Inflammatory macrophage treated with lipopolysaccharide for 1 hour (primary cell): ENCODE measurements at regions not wholly inside any gene's neighbourhood (a gene's known extent, or its start where the extent isn't known, plus 50 kb on each side); places are given as distances from the start of the nearest gene placed in this dataset.

ENCODE experiments used
- DNase-seq, 2 donors: peaks; one replicate each; pipeline ENCODE4 v3.0.0-alpha.2; 2020 to 2022

- DNase-seq: no peak
Observed at GRCh38 chr22:34934261-34934660, 131.7 kb upstream of the ISX start.

GRCh38 chr22:34943830-34944229 lies 122.1 kb upstream of the ISX start:
- no peak for DNase-seq

GRCh38 chr22:34946339-34946985 lies 119.5 kb upstream of the ISX start:
- DNase-seq: no peak

GRCh38 chr22:34950489-34950888 lies 115.5 kb upstream of the ISX start:
- DNase-seq: no peak

GRCh38 chr22:34951212-34951611 lies 114.7 kb upstream of the ISX start:
- DNase-seq: no peak

GRCh38 chr22:34960005-34960404 lies 106.0 kb upstream of the ISX start:
- DNase-seq: no peak

GRCh38 chr22:34966980-34967565 lies 98.9 kb upstream of the ISX start:
- DNase-seq: no peak

GRCh38 chr22:34969001-34969790 lies 96.8 kb upstream of the ISX start:
- DNase-seq: no peak

GRCh38 chr22:34971456-34971855 lies 94.5 kb upstream of the ISX start:
- no peak for DNase-seq

GRCh38 chr22:34972191-34972897 lies 93.6 kb upstream of the ISX start:
- no peak for DNase-seq

- DNase-seq: no peak
Observed at GRCh38 chr22:34973016-34973415, 92.9 kb upstream of the ISX start.

- no peak for DNase-seq
Observed at GRCh38 chr22:34973926-34974325, 92.0 kb upstream of the ISX start.

GRCh38 chr22:34975721-34976120 lies 90.2 kb upstream of the ISX start:
- DNase-seq: no peak

- no peak for DNase-seq
Observed at GRCh38 chr22:34976474-34976873, 89.5 kb upstream of the ISX start.

- DNase-seq: no peak
Observed at GRCh38 chr22:34976886-34977285, 89.1 kb upstream of the ISX start.

GRCh38 chr22:34986523-34986922 lies 79.4 kb upstream of the ISX start:
- no peak for DNase-seq

- DNase-seq: no peak
Observed at GRCh38 chr22:34992672-34993071, 73.3 kb upstream of the ISX start.

GRCh38 chr22:34993548-34993947 lies 72.4 kb upstream of the ISX start:
- no peak for DNase-seq

- no peak for DNase-seq
Observed at GRCh38 chr22:34997633-34998299, 68.2 kb upstream of the ISX start.

- DNase-seq: no peak
Observed at GRCh38 chr22:34998921-34999320, 67.0 kb upstream of the ISX start.

- no peak for DNase-seq
Observed at GRCh38 chr22:35008213-35008612, 57.7 kb upstream of the ISX start.

- no peak for DNase-seq
Observed at GRCh38 chr22:35010543-35010942, 55.4 kb upstream of the ISX start.

- DNase-seq: no peak
Observed at GRCh38 chr22:35014812-35015211, 51.1 kb upstream of the ISX start.
